Esophagus squamous epithelium (tissue), 4 donors: ENCODE measurements at regions not wholly inside any gene's neighbourhood (a gene's known extent, or its start where the extent isn't known, plus 50 kb on each side); places are given as distances from the start of the nearest gene placed in this dataset.

Experiments
- POLR2A ChIP-seq, 4 donors: fragments of 450-650 bp; IDR thresholded peaks; one replicate each; pipeline ENCODE4 v1.6.1; 2017; ENCODE audit warnings: antibody characterized with exemption in 4 of 4, mild to moderate bottlenecking in 4 of 4, moderate library complexity in 3 of 4
- TF ChIP-seq, protein P1 (sequence below), 6 experiments: fragments of 450-650 bp in 4 of 6; fragments of 200-600 bp in 2 of 6; sonication (generic) in 2 of 6; IDR thresholded peaks; one replicate each; pipeline ENCODE4 v1.5.1; 2016 to 2019; ENCODE audit warnings: antibody characterized with exemption in 6 of 6, mild to moderate bottlenecking in 4 of 6, moderate library complexity in 4 of 6

DNA sequence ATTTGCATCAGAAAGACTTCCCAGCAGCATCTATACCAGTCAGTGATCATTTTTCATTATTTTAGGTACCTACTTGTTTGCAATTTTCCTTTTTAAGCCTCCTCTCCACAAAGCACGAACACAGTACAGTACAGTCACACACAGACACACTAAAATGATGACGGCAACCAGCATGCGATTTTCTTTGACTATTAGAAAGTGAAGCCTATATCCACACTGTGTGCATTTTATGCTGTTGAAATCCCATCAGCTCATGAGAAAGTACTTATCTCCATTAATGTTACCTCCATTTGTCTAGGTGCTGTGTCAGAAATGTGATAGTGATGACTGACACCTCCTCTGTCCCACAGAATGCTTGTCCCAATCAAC lies 294.7 kb upstream of the MEIS2 start:
- TF ChIP-seq, protein P1, sequence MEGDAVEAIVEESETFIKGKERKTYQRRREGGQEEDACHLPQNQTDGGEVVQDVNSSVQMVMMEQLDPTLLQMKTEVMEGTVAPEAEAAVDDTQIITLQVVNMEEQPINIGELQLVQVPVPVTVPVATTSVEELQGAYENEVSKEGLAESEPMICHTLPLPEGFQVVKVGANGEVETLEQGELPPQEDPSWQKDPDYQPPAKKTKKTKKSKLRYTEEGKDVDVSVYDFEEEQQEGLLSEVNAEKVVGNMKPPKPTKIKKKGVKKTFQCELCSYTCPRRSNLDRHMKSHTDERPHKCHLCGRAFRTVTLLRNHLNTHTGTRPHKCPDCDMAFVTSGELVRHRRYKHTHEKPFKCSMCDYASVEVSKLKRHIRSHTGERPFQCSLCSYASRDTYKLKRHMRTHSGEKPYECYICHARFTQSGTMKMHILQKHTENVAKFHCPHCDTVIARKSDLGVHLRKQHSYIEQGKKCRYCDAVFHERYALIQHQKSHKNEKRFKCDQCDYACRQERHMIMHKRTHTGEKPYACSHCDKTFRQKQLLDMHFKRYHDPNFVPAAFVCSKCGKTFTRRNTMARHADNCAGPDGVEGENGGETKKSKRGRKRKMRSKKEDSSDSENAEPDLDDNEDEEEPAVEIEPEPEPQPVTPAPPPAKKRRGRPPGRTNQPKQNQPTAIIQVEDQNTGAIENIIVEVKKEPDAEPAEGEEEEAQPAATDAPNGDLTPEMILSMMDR (IDR thresholded peaks at IDR 0.05): no peak
- TF ChIP-seq POLR2A (IDR thresholded peaks at IDR 0.05): no peak
